Panc1 (cell line): ENCODE measurements at regions not wholly inside any gene's neighbourhood (a gene's known extent, or its start where the extent isn't known, plus 50 kb on each side); places are given as distances from the start of the nearest gene placed in this dataset.

Experiments
- ATAC-seq: fragments of 200-7000 bp; cut with Tn5 transposase; 2 replicates; pipeline ENCODE4 v1.9.1; 2020; ENCODE audit warnings: mild to moderate bottlenecking, moderate library complexity
- BruUV-seq: library from RNA; stranded (reverse); fragments of 400-500 nt; replicated peaks from 2 replicates; lab custom pipeline; 2021; lab: Mats Ljungman, UMichigan
- CTCF ChIA-PET: fragments of 300-600 bp; sonication (Branson Sonifier 250); formaldehyde crosslinking; loops from one replicate; lab custom pipeline; 2022; ENCODE audit warnings: antibody characterized with exemption; lab: Charles Lee
- POLR2A ChIA-PET: fragments of 300-600 bp; sonication (Branson Sonifier 250); formaldehyde crosslinking; loops from one replicate; lab custom pipeline; 2022; ENCODE audit warnings: antibody characterized with exemption; lab: Charles Lee
- DNase-seq: peaks from one replicate; pipeline ENCODE4 v3.0.0-alpha.2; 2010; ENCODE audit warnings: low read depth, low spot score
- H3K27ac ChIP-seq: 2 replicates; pipeline ENCODE4 v1.5.1; 2011; ENCODE audit warnings: mild to moderate bottlenecking, low read length, inconsistent platforms
- H3K27me3 ChIP-seq: fragments of 200-500 bp; sonication (Bioruptor generic); 2 replicates; pipeline ENCODE4 v1.6.0; 2014; ENCODE audit warnings: low read length, inconsistent platforms; ENCODE audit not compliant: control insufficient read depth, insufficient read depth
- H3K36me3 ChIP-seq: fragments of 200-500 bp; sonication (Bioruptor generic); 2 replicates; pipeline ENCODE4 v1.5.1; 2014; ENCODE audit warnings: inconsistent platforms, mild to moderate bottlenecking, low read length, moderate library complexity; ENCODE audit not compliant: control insufficient read depth, insufficient read depth
- H3K4me1 ChIP-seq: 2 replicates; pipeline ENCODE4 v1.5.1; 2011; ENCODE audit warnings: inconsistent platforms, mild to moderate bottlenecking, low read length, moderate library complexity; ENCODE audit not compliant: control insufficient read depth, insufficient read depth
- H3K4me3 ChIP-seq, 2 experiments: 2 replicates each; pipeline ENCODE4 v1.5.1; 2011 to 2012; ENCODE audit warnings: low read depth in 2 of 2, low read length in 2 of 2, mild to moderate bottlenecking in 2 of 2, inconsistent platforms in 1 of 2, moderate library complexity in 1 of 2
- H3K9me3 ChIP-seq: fragments of 200-500 bp; sonication (Bioruptor generic); 2 replicates; pipeline ENCODE4 v1.5.1; 2014; ENCODE audit warnings: low read depth, mild to moderate bottlenecking, inconsistent platforms, low read length, moderate library complexity; ENCODE audit not compliant: control insufficient read depth, insufficient read depth
- CTCF ChIP-seq: fragments of 450-650 bp; IDR thresholded peaks from 2 replicates; pipeline ENCODE4 v1.5.1; 2017; ENCODE audit warnings: mild to moderate bottlenecking
- POLR2AphosphoS5 ChIP-seq: IDR thresholded peaks from 2 replicates; pipeline ENCODE4 v1.6.1; 2012; ENCODE audit warnings: mild to moderate bottlenecking, low read depth, low read length, moderate library complexity
- REST ChIP-seq, 2 experiments: IDR thresholded peaks; 2 replicates each; pipeline ENCODE4 v1.6.1; 2011 to 2012; ENCODE audit warnings: low read depth in 2 of 2, control low read depth in 1 of 2, low read length in 1 of 2, mild to moderate bottlenecking in 1 of 2, moderate library complexity in 1 of 2; ENCODE audit not compliant: insufficient read depth in 1 of 2
- SIN3A ChIP-seq: IDR thresholded peaks from 2 replicates; pipeline ENCODE4 v1.6.1; 2012; ENCODE audit warnings: low read depth, mild to moderate bottlenecking, low read length, moderate library complexity, borderline replicate concordance; ENCODE audit not compliant: insufficient read depth
- TCF7L2 ChIP-seq: IDR thresholded peaks from 2 replicates; pipeline ENCODE4 v1.6.1; 2011; ENCODE audit warnings: mild to moderate bottlenecking, low read depth, low read length, inconsistent platforms
- in situ Hi-C: cut with HindIII; loops from 2 replicates; pipeline ENCODE4 v1.10.0; 2016; ENCODE audit warnings: low sequenced_read_pairs, low pct_unique_long_range_greater_than_20kb
- intact Hi-C: fragments of 100-400 bp; cut with micrococcal nuclease; formaldehyde crosslinking; loops from one replicate; pipeline ENCODE4 v1.10.0; 2022; ENCODE audit not compliant: unreplicated experiment

- POLR2A ChIA-PET, result no interaction called here
- no peak for ATAC-seq
Measured at GRCh38 chr10:9294132-9294663, 1239.7 kb downstream of the GATA3 start.

GRCh38 chr10:9294865-9295264 is 1240.4 kb downstream of the GATA3 start:
- no peak for DNase-seq
- ChIA-PET CTCF (no interaction called here), POLR2A (no interaction called here)
- no TSS peak for BruUV-seq
- TF ChIP-seq CTCF (no peak), SIN3A (no peak), TCF7L2 (no peak), POLR2AphosphoS5 (no peak), REST (IDR thresholded peaks at IDR 0.05; ENCODE audit: insufficient read depth in 1 of 2, low read depth in 2 of 2, low read length in 1 of 2) (no peak)
- H3K4me3 ChIP-seq, result no peak overlapping the region
- ATAC-seq, result no peak
- H3K9me3 ChIP-seq, result no peaks in the 10 kb centered on the region
- H3K36me3 ChIP-seq, result no peaks in the 10 kb centered on the region
- no peaks in the 10 kb centered on the region for H3K27me3 ChIP-seq
- no peak overlapping the region for H3K27ac ChIP-seq
- in situ Hi-C loops (no loop called here), intact Hi-C loops (no loop called here)
- H3K4me1 ChIP-seq, result no peaks in the 10 kb centered on the region

More at GRCh38 chr10:9294132-9294663, 1239.7 kb downstream of the GATA3 start:
- CTCF ChIA-PET, result no interaction called here
- no peak overlapping the region for H3K4me3 ChIP-seq
- in situ Hi-C loops (no loop called here), intact Hi-C loops (no loop called here)
- BruUV-seq, result no TSS peak
- no peaks in the 10 kb centered on the region for H3K27me3 ChIP-seq
- H3K27ac ChIP-seq, result no peak overlapping the region
- no peaks in the 10 kb centered on the region for H3K9me3 ChIP-seq
- no peaks in the 10 kb centered on the region for H3K36me3 ChIP-seq
- TF ChIP-seq REST (IDR thresholded peaks at IDR 0.05; ENCODE audit: insufficient read depth in 1 of 2, low read depth in 2 of 2, low read length in 1 of 2) (no peak), CTCF (no peak), TCF7L2 (no peak)
- no peak for DNase-seq
- H3K4me1 ChIP-seq, result no peaks in the 10 kb centered on the region
